HG03159 (cell line): ENCODE measurements at regions not wholly inside any gene's neighbourhood (a gene's known extent, or its start where the extent isn't known, plus 50 kb on each side); places are given as distances from the start of the nearest gene placed in this dataset.

Experiments
- ATAC-seq: cut with Tn5 transposase; IDR thresholded peaks from one replicate; pipeline ENCODE4 v1.9.1; 2021; ENCODE audit warnings: mild to moderate bottlenecking, moderate library complexity; ENCODE audit not compliant: unreplicated experiment

DNA sequence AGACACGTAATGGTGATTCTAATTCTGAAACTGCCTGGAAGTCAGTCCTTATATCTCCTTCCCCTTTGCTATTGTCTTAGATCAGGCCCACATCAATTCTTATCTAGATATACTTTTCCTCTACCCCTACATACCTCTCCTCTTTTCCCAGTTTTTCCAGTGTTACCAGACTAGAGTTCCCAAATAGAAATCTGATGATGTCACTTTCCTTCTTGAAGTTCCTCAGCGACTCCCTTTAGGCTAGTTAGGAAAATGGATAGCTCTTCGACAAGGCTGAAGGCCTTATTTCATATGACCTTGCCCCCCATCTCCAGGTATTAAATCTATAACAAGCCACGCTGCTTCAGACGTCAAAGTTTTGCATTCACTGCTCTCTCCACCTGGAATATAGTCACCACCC lies 201.1 kb upstream of the ATP2B1 start:
- ATAC-seq: no peak

- ATAC-seq: no peak
Observed at GRCh38 chr12:89907659-89908058, 199.0 kb upstream of the ATP2B1 start.

DNA sequence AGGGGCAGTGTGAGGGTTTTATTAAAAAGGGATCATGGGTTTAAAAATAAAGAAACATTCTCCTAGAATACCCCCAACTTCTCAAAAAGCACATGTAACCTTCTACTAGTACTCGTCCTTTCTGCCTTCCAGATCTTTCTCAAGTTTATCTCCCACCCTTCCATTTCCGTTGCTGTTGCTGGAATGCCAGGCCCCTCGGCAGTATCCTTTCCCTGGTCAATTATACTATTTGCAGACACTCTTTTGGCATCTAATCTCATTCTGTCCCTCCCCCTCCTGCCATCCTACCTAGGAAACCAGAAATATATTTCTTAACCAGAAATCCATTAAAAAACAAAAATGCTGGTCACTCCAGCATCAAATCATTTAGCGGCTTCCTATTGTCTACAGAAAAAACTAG lies 198.2 kb upstream of the ATP2B1 start:
- no peak for ATAC-seq

- ATAC-seq: no peak
Observed at GRCh38 chr12:89906178-89906577, 197.5 kb upstream of the ATP2B1 start.

DNA sequence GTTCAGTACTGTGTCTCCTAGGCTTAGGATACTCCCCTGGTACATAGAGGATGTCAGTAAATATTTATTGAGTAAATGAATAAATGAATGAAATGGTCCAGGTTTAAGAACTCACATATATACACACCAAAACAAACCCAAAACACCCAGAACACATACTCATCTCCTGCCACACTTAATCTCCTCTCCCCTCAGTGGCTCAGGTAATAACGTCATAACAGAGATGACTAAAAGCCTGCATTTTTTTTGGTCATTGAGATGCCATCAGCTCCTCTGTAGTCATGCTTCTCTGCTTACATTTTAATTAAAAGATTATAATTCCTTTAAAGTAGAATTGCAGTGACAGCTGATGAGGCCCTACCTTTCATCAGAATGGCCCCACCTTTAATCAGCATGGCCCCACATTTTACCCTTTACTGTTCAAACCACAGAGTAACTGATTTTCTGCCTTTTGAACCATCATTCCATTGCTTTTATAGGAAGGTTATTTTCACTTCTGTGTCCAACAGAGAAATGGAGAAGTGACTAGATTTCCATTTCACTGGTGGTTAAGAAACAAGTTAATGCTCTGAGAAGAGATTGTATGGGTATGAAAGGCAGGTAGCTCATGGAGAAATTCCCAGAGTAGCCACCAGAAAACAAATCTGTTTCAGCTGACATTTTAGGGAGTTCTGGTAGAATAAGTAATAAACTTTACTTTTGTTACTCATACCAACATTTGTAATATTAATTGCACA lies 193.4 kb upstream of the ATP2B1 start:
- no peak for ATAC-seq

- no peak for ATAC-seq
Observed at GRCh38 chr12:89901319-89901718, 192.7 kb upstream of the ATP2B1 start.

DNA sequence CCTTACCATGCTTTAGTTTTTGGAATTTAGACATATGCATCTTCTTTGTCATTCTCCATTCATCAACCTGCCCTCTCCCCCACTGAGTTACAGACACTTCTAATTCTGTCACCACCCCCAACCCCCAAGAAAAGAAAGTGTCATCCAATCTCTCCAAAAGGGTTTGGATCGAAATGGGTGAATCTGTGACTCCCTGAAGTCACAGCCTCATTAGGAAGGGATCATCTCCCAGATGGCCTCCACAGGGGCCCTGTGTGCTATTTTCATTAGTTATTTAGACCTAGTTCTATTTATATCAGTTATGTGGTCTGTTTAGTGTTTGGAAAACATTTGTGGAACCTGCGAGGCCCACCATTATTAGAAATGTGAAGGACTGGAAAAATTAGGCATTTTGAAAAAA lies 191.0 kb upstream of the ATP2B1 start:
- no peak for ATAC-seq

DNA sequence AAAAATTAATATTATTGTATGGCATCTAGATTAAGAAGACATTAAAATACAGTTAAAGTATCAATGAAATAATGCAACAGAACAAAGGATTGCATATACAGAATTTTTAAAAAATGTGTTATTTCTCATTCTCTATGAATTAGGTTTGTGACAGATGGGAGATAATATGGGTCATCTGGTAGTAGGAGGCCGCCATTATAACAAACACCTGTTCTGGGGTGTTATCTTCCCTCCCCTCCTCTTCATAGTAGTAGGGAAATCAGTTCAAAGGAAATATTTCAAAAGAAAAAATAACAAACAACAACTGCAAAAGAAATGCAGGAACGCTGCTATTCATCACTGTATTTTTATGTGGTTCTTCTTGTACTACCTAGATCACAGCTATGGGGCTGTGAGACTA lies 187.0 kb upstream of the ATP2B1 start:
- ATAC-seq: no peak

DNA sequence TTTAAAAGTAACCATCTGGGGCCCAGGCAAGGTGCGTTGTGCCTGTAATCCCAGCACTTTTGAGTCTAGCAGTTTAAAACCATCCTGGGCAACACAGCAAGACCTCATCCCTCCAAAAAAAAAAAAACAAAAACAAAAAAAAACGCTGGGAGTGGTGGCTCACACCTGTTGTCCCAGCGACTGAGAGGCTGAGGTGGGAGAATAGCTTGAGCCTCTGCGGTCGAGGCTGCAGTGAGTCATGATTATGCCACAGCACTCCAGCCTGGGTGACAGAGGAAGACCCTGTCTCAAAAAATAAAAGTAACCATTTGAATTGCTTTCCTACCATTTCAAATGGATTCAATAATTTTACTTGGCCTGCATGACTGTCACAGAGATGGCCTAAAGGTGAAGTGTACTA lies 186.5 kb upstream of the ATP2B1 start:
- ATAC-seq: no peak

DNA sequence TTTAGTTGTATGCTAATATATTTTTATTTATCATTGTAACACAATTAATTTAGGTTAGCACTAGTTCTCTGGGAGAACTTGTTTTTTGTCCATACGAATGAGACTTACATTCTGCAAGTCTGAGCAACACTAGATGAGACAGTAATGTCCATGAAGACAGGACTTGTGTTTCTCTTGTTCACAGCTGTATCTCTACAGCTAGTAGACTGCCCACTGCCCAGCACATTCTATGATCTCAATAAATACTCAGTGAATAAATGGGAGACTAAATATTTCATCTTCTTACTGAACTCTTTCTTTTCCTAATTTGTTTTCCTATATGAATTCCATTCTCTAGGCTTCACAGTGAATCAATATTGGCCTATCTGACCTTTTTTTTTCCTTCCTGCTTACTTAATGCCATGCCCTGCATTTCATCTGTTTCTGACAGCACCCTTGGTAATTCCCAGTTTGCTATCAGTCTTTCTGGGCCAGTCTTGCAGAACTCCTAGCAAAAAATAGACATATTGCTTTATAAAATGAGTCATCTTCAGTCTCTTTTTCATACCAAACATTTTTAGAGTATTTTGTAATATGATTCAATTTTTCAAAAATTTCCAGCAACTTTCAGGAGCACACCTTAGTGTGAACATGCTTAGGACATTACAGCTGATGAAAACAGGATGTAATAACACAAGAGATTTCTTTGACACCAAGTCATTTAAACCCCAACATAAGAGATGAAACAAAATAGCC lies 185.5 kb upstream of the ATP2B1 start:
- no peak for ATAC-seq

DNA sequence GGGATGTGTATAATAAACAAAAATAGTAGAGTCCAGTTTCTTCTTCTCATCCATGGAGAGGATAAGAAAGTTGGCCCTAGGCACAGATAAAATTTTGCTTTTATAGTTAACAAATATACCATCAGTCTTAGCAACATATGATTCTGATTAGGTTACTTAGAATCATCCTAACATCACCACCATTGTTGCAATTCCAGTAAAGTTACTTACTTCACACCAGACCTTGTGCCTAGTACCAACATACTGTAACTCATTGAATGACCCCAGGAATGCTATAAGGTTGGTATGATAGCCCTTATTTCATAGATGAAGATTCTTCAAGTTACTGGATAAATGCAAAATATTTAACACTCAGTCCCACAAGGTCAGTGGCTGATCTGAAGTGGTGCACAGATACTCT lies 183.8 kb upstream of the ATP2B1 start:
- ATAC-seq: no peak

- ATAC-seq: no peak
Observed at GRCh38 chr12:89891933-89892332, 183.3 kb upstream of the ATP2B1 start.

GRCh38 chr12:89890161-89890560 lies 181.5 kb upstream of the ATP2B1 start:
- no peak for ATAC-seq

GRCh38 chr12:89889062-89889461 lies 180.4 kb upstream of the ATP2B1 start:
- ATAC-seq: no peak

DNA sequence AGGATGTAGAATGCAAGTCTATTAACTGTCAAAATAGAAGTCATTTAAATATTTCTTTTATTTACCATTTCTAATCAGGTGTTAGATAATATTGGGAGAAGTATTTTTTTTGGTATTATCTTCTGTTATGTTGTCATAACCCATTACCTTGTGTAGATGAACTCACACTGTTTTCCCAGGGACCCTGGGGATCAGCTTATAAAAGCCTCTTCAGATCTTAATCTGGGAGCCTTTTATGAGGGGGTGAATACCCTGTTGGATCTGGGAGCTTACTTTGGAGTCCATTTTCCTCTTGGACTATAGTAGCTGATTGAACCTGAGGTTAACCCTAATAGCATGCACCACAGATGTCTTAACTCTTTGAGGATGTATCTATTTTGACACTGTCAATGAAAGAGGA lies 176.3 kb upstream of the ATP2B1 start:
- no peak for ATAC-seq

DNA sequence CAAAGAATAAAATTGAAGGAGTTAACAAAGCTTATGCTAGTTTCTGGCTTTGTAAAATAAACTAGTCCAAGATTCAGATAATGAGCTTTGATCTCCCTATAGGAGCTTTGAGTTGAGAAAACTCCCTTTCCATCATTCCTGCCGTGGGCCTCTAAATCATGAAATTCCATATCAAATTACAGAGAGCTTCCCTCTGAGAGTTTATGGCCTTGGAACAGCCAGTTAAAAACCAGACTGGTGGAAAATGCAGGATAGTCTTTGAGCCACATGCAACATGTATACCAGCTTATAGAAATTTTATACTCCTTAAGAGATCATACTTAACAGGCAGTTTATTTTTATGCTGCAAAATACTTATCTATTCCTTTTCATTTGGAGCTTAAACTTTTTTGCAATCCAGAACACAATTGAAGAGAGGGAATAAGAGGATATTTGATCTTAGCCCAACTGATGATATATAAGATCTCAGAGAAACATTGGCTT lies 175.8 kb upstream of the ATP2B1 start:
- ATAC-seq: no peak

DNA sequence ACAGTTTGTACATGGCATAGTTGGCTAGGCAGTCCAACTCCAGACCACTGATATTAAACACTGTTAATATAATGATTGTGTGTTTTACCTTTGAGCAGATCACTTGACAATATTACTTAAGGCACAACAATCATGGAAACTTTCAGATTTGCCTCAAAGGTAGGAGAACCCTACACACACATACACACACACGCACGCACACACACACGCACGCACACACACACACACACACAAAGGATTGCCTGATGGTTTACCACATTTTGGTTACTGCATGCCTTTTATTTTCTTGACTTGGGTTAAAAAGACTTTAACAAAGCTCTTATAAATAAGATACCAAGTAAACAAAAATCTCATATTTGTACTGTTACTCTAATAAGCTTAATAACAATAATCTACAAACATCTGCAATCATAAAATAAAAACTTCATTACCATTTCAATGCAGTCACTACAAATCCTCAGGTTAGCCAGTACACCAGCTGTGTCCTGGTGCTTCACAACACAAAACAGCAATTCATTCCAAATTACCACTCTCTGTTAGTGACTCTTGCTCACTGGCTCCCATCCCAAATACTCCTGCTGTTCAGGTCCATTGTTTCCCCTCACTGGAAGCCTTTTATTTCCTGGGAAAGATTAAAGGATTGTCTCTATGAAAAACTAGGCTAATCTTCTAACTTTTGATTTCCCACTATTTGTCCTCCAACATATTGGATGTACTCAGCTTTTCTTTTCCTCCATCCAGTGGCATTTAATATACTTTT lies 175.2 kb upstream of the ATP2B1 start:
- no peak for ATAC-seq

- no peak for ATAC-seq
Observed at GRCh38 chr12:89882792-89883191, 174.2 kb upstream of the ATP2B1 start.

DNA sequence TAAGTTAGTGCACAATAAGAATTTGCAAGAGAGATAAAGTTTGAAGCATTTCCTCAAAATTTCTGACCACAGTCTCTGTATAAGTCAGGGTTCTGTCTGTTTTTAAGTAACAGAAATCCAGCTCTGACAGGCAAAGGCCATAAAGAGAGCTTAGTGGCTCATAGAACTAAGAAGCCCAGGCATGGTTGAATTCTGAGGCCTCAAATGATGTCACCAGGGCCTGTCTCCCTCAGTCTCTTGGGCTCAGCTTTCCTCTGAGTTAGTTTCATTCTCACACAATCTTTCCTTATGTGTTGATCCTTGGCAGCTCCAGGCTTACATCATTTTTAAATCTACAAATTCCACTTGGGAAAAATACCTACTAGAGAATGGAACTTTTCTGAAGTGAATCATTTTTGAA lies 173.4 kb upstream of the ATP2B1 start:
- ATAC-seq: peak; percentile 48

- peak; percentile 94 for ATAC-seq
Observed at GRCh38 chr12:89880690-89881350, 172.2 kb upstream of the ATP2B1 start.

- no peak for ATAC-seq
Observed at GRCh38 chr12:89879766-89880165, 171.1 kb upstream of the ATP2B1 start.
